H1 (cell line): ENCODE measurements at regions not wholly inside any gene's neighbourhood (a gene's known extent, or its start where the extent isn't known, plus 50 kb on each side); places are given as distances from the start of the nearest gene placed in this dataset.

Experiments used
- CTCF ChIA-PET: fragments of 300-600 bp; sonication (Branson Sonifier 250); formaldehyde crosslinking; loops from one replicate; lab custom pipeline; 2021; ENCODE audit not compliant: partially characterized antibody; lab: Charles Lee
- POLR2A ChIA-PET: fragments of 300-600 bp; sonication (Branson Sonifier 250); formaldehyde crosslinking; loops from one replicate; lab custom pipeline; 2021; ENCODE audit warnings: inconsistent platforms; ENCODE audit not compliant: partially characterized antibody; lab: Charles Lee
- DNase-seq, 2 experiments: peaks; one replicate each; pipeline versions ENCODE4 v3.0.0 to v3.0.0-alpha.2; 2010 to 2022; ENCODE audit warnings: low spot score in 2 of 2, low read depth in 1 of 2, mixed read lengths in 1 of 2
- FAIRE-seq: peaks from 2 replicates; lab custom pipeline; 2011; peaks lifted over from hg19 to GRCh38; lab: Jason Lieb, UNC
- H2AFZ ChIP-seq: 2 replicates; pipeline ENCODE4 v1.8.1; 2012; ENCODE audit warnings: low read length, inconsistent platforms
- H2AK5ac ChIP-seq: 2 replicates; pipeline ENCODE4 v1.6.1; 2013; ENCODE audit warnings: low read depth, low read length
- H2BK120ac ChIP-seq: replicated peaks from 2 replicates; pipeline ENCODE3; 2013; ENCODE audit warnings: low read depth, low read length, inconsistent platforms
- H2BK12ac ChIP-seq: 2 replicates; pipeline ENCODE4 v1.6.1; 2013; ENCODE audit warnings: low read depth, low read length
- H2BK15ac ChIP-seq: 2 replicates; pipeline ENCODE4 v1.6.1; 2013; ENCODE audit warnings: low read length
- H2BK20ac ChIP-seq: 2 replicates; pipeline ENCODE4 v1.6.1; 2013; ENCODE audit warnings: low read length
- H2BK5ac ChIP-seq: 2 replicates; pipeline ENCODE4 v1.6.1; 2013; ENCODE audit warnings: low read depth, low read length
- H3K14ac ChIP-seq: 2 replicates; pipeline ENCODE4 v1.6.1; 2013; ENCODE audit warnings: inconsistent platforms; ENCODE audit not compliant: insufficient read length
- H3K18ac ChIP-seq: 2 replicates; pipeline ENCODE4 v1.6.1; 2013; ENCODE audit warnings: low read length; ENCODE audit errors: extremely low read depth
- H3K23ac ChIP-seq: 2 replicates; pipeline ENCODE4 v1.6.1; 2013; ENCODE audit warnings: inconsistent platforms; ENCODE audit not compliant: insufficient read length
- H3K23me2 ChIP-seq: 2 replicates; pipeline ENCODE4 v1.6.1; 2013; ENCODE audit warnings: low read depth, low read length
- H3K27ac ChIP-seq: 2 replicates; pipeline ENCODE4 v1.6.1; 2011; ENCODE audit warnings: low read depth, low read length, inconsistent platforms
- H3K27me3 ChIP-seq, 4 experiments: replicated peaks in 1 of 4; 1 replicate in 1 of 4; 2 replicates in 3 of 4; pipeline versions ENCODE4 v1.6.1 to v1.8.1; 2011 to 2013; ENCODE audit warnings: low read length in 3 of 4, mild to moderate bottlenecking in 3 of 4, inconsistent platforms in 2 of 4, mixed read lengths in 2 of 4, moderate library complexity in 1 of 4; ENCODE audit not compliant: control insufficient read depth in 3 of 4, insufficient read depth in 3 of 4; ENCODE audit errors: extremely low read depth in 1 of 4
- H3K36me3 ChIP-seq, 4 experiments: 2 replicates each; pipeline versions ENCODE4 v1.6.1 to v1.8.1; 2011 to 2013; ENCODE audit warnings: mild to moderate bottlenecking in 4 of 4, low read length in 3 of 4, moderate library complexity in 2 of 4, control low read depth in 1 of 4, inconsistent platforms in 1 of 4; ENCODE audit not compliant: insufficient read depth in 4 of 4, control insufficient read depth in 2 of 4
- H3K4ac ChIP-seq: replicated peaks from 2 replicates; pipeline ENCODE3; 2013; ENCODE audit warnings: low read length, low read depth, mixed read lengths, inconsistent platforms; ENCODE audit not compliant: insufficient read length
- H3K4me1 ChIP-seq, 4 experiments: replicated peaks in 1 of 4; 1 replicate in 1 of 4; 2 replicates in 3 of 4; pipeline versions ENCODE4 v1.6.1 to v1.8.1; 2011 to 2013; ENCODE audit warnings: low read length in 3 of 4, inconsistent platforms in 2 of 4, mixed read lengths in 1 of 4; ENCODE audit not compliant: insufficient read depth in 4 of 4, control insufficient read depth in 3 of 4
- H3K4me2 ChIP-seq, 2 experiments: 2 replicates each; pipeline versions ENCODE4 v1.6.1 to v1.8.1; 2011 to 2013; ENCODE audit warnings: low read depth in 2 of 2, low read length in 2 of 2, control low read depth in 1 of 2, inconsistent platforms in 1 of 2, mild to moderate bottlenecking in 1 of 2; ENCODE audit not compliant: insufficient read depth in 1 of 2
- H3K4me3 ChIP-seq, 4 experiments: fragments of 200-600, 300-600 bp in 1 of 4; sonication (generic), shearing (Covaris generic), sonication (Bioruptor Twin) in 1 of 4; 2 replicates each; pipeline versions ENCODE4 v1.5.1 to v1.8.1; 2011 to 2016; ENCODE audit warnings: low read length in 4 of 4, low read depth in 3 of 4, control low read depth in 2 of 4, inconsistent platforms in 2 of 4, mild to moderate bottlenecking in 2 of 4, mixed read lengths in 1 of 4, moderate library complexity in 1 of 4; ENCODE audit not compliant: insufficient read depth in 2 of 4; ENCODE audit errors: extremely low read depth in 1 of 4
- H3K56ac ChIP-seq: replicated peaks from 2 replicates; pipeline ENCODE3; 2013; ENCODE audit warnings: low read depth, mild to moderate bottlenecking, mixed read lengths, low read length, inconsistent platforms; ENCODE audit not compliant: insufficient read length
- H3K79me1 ChIP-seq: 2 replicates; pipeline ENCODE4 v1.6.1; 2013; ENCODE audit warnings: low read depth, low read length, control low read depth
- H3K79me2 ChIP-seq, 2 experiments: 2 replicates each; pipeline versions ENCODE4 v1.6.1 to v1.8.1; 2012 to 2013; ENCODE audit warnings: low read length in 2 of 2, mild to moderate bottlenecking in 2 of 2, inconsistent platforms in 1 of 2; ENCODE audit not compliant: insufficient read depth in 2 of 2, control insufficient read depth in 1 of 2
- H3K9ac ChIP-seq, 4 experiments: replicated peaks in 1 of 4; 1 replicate in 1 of 4; 2 replicates in 3 of 4; pipeline versions ENCODE4 v1.6.1 to v1.8.1; 2011 to 2013; ENCODE audit warnings: low read depth in 3 of 4, low read length in 3 of 4, control low read depth in 2 of 4, mild to moderate bottlenecking in 2 of 4, moderate library complexity in 2 of 4, inconsistent platforms in 1 of 4; ENCODE audit errors: extremely low read depth in 1 of 4
- H3K9me3 ChIP-seq, 2 experiments: 2 replicates each; pipeline versions ENCODE4 v1.6.1 to v1.8.1; 2012 to 2013; ENCODE audit warnings: mild to moderate bottlenecking in 2 of 2, moderate library complexity in 2 of 2, control low read depth in 1 of 2, inconsistent platforms in 1 of 2, low read depth in 1 of 2, low read length in 1 of 2, mixed read lengths in 1 of 2; ENCODE audit not compliant: insufficient read depth in 2 of 2
- H4K20me1 ChIP-seq, 2 experiments: replicated peaks in 1 of 2; 2 replicates each; pipeline versions ENCODE3 to v1.8.1; 2011 to 2013; ENCODE audit warnings: inconsistent platforms in 2 of 2, low read length in 2 of 2, mild to moderate bottlenecking in 1 of 2; ENCODE audit not compliant: insufficient read depth in 2 of 2, control insufficient read depth in 1 of 2
- H4K5ac ChIP-seq: 2 replicates; pipeline ENCODE4 v1.6.1; 2013; ENCODE audit warnings: low read length, low read depth, mixed read lengths, inconsistent platforms; ENCODE audit not compliant: insufficient read length
- H4K8ac ChIP-seq: 2 replicates; pipeline ENCODE4 v1.8.0; 2013; ENCODE audit warnings: mild to moderate bottlenecking, moderate library complexity, low read length, inconsistent platforms; ENCODE audit not compliant: insufficient read depth; ENCODE audit errors: extremely low read depth
- H4K91ac ChIP-seq: replicated peaks from 2 replicates; pipeline ENCODE3; 2013; ENCODE audit warnings: low read length, mixed read lengths, inconsistent platforms; ENCODE audit not compliant: insufficient read length
- ATF2 ChIP-seq: IDR thresholded peaks from 2 replicates; pipeline ENCODE4 v1.6.1; 2012; ENCODE audit warnings: low read length, inconsistent platforms
- BACH1 ChIP-seq: IDR thresholded peaks from 2 replicates; pipeline ENCODE4 v1.6.1; 2012; ENCODE audit warnings: low read length, improper control_type of control experiment
- EZH2 ChIP-seq: fragments of 200-600 bp; sonication (generic); IDR thresholded peaks from 2 replicates; pipeline ENCODE4 v1.7.1; 2012; ENCODE audit warnings: low read depth, mild to moderate bottlenecking, moderate library complexity, low read length, inconsistent platforms; ENCODE audit not compliant: severe bottlenecking
- HDAC2 ChIP-seq, 2 experiments: fragments of 300-600 bp in 1 of 2; sonication (generic) in 1 of 2; IDR thresholded peaks; 2 replicates each; pipeline ENCODE4 v1.6.1; 2011 to 2012; ENCODE audit warnings: low read depth in 2 of 2, low read length in 2 of 2, mild to moderate bottlenecking in 2 of 2, moderate library complexity in 2 of 2, borderline replicate concordance in 1 of 2, inconsistent platforms in 1 of 2
- JUN ChIP-seq: IDR thresholded peaks from 2 replicates; pipeline ENCODE4 v1.6.1; 2011; ENCODE audit warnings: low read depth, mild to moderate bottlenecking, improper control_type of control experiment, low read length
- MAX ChIP-seq: IDR thresholded peaks from 2 replicates; pipeline ENCODE4 v1.6.1; 2012; ENCODE audit warnings: inconsistent platforms
- NRF1 ChIP-seq: IDR thresholded peaks from 2 replicates; pipeline ENCODE4 v1.6.1; 2011; ENCODE audit warnings: mild to moderate bottlenecking, low read depth, low read length, improper control_type of control experiment
- POLR2A ChIP-seq, 2 experiments: IDR thresholded peaks; 1 replicate in 1 of 2; 2 replicates in 1 of 2; pipeline ENCODE4 v1.6.1; 2011; ENCODE audit warnings: low read depth in 2 of 2, low read length in 2 of 2, mild to moderate bottlenecking in 2 of 2; ENCODE audit errors: control extremely low read depth in 1 of 2
- POU5F1 ChIP-seq: IDR thresholded peaks from 2 replicates; pipeline ENCODE4 v1.6.1; 2011; ENCODE audit warnings: low read depth, mild to moderate bottlenecking, low read length, moderate library complexity
- RXRA ChIP-seq: IDR thresholded peaks from 2 replicates; pipeline ENCODE4 v1.6.1; 2011; ENCODE audit warnings: low read depth, mild to moderate bottlenecking, low read length, moderate library complexity; ENCODE audit not compliant: insufficient read depth
- SIRT6 ChIP-seq: IDR thresholded peaks from one replicate; pipeline ENCODE4 v1.7.1; 2012; ENCODE audit warnings: low read length, inconsistent platforms
- SIX5 ChIP-seq: IDR thresholded peaks from 2 replicates; pipeline ENCODE4 v1.6.1; 2011; ENCODE audit warnings: mild to moderate bottlenecking, low read depth, low read length
- TBP ChIP-seq: IDR thresholded peaks from 2 replicates; pipeline ENCODE4 v1.6.1; 2011; ENCODE audit warnings: low read depth, low read length, improper control_type of control experiment
- TEAD4 ChIP-seq: IDR thresholded peaks from 2 replicates; pipeline ENCODE4 v1.6.1; 2012; ENCODE audit warnings: low read depth, low read length, inconsistent platforms, mixed read lengths
- WGBS, 2 experiments: shearing (Covaris generic) in 1 of 2; methylation state at CpG; one replicate each; pipeline versions ENCODE4 v1.1.6 to v1.1.7; 2013 to 2015; ENCODE audit warnings: low lambda C conversion rate in 2 of 2, mixed read lengths in 2 of 2, inconsistent platforms in 1 of 2, low coverage in 1 of 2, missing lambda C conversion rate in 1 of 2; ENCODE audit not compliant: insufficient replicate concordance in 2 of 2, insufficient coverage in 1 of 2, insufficient read length in 1 of 2; ENCODE audit errors: extremely low coverage in 1 of 2, missing lambda C conversion rate in 1 of 2; 5-methylcytosine and 5-hydroxymethylcytosine counted together

- no peak overlapping the region for H3K56ac ChIP-seq
- no peak overlapping the region for H3K4me2 ChIP-seq
- H3K23ac ChIP-seq: no peak overlapping the region
- H3K79me1 ChIP-seq: no peaks in the 10 kb centered on the region
- CTCF ChIA-PET: interaction anchor here (1.6 kb wide), 1 partner anchor 13 kb away, joined by 3 read pairs; no protein-coding TSS in a partner anchor
- H4K20me1 ChIP-seq: no peaks in the 10 kb centered on the region
- no peak for TF ChIP-seq ATF2
- no peak for TF ChIP-seq TBP
- no peak for TF ChIP-seq HDAC2 (IDR thresholded peaks at IDR 0.05; ENCODE audit: borderline replicate concordance in 1 of 2, low read depth in 2 of 2, low read length in 2 of 2)
- no peak for TF ChIP-seq MAX
- TF ChIP-seq EZH2: no peak
- no peak for TF ChIP-seq NRF1
- no peak for TF ChIP-seq POLR2A (IDR thresholded peaks at IDR 0.05; ENCODE audit: control extremely low read depth in 1 of 2, low read depth in 2 of 2, low read length in 2 of 2)
- no peak for TF ChIP-seq TEAD4
- TF ChIP-seq JUN: no peak
- TF ChIP-seq RXRA: no peak
- no peak for TF ChIP-seq SIRT6
- no peak for TF ChIP-seq POU5F1
- no peak for TF ChIP-seq BACH1
- TF ChIP-seq SIX5: no peak
- H3K27ac ChIP-seq: no peak overlapping the region
- H2BK12ac ChIP-seq: no peak overlapping the region
- no peak overlapping the region for H3K9ac ChIP-seq
- H2BK5ac ChIP-seq: no peak overlapping the region
- H4K5ac ChIP-seq: no peak overlapping the region
- H3K36me3 ChIP-seq: no peaks in the 10 kb centered on the region
- H3K9me3 ChIP-seq: no peaks in the 10 kb centered on the region
- H2BK15ac ChIP-seq: no peak overlapping the region
- H2BK20ac ChIP-seq: no peak overlapping the region
- no peak overlapping the region for H3K18ac ChIP-seq
- H4K91ac ChIP-seq: no peak overlapping the region
- no peak overlapping the region for H4K8ac ChIP-seq
- no peak overlapping the region for H3K4me3 ChIP-seq
- no peak overlapping the region for H3K4ac ChIP-seq
- no peaks in the 10 kb centered on the region; the same call in 1 of the 2 replicates for H3K23me2 ChIP-seq
- H3K14ac ChIP-seq: no peak overlapping the region
- WGBS, 2 experiments: 75% methylated on average over 3 of the region's 3 CpGs; no CpG with 5 or more reads in 1 of the 2 experiments
- no peaks in the 10 kb centered on the region for H3K4me1 ChIP-seq
- POLR2A ChIA-PET: no interaction called here
- no peak overlapping the region for H2BK120ac ChIP-seq
- H3K79me2 ChIP-seq: no peaks in the 10 kb centered on the region
- no peaks in the 10 kb centered on the region for H3K27me3 ChIP-seq
- H2AK5ac ChIP-seq: no peak overlapping the region
- no peak for FAIRE-seq
- DNase-seq: no peak
- no peak overlapping the region for H2AFZ ChIP-seq
Measured at GRCh38 chr15:61295239-61295638, 66.1 kb upstream of the RORA start.
